Peyer's patch (tissue), 4 donors: ENCODE measurements at regions not wholly inside any gene's neighbourhood (a gene's known extent, or its start where the extent isn't known, plus 50 kb on each side); places are given as distances from the start of the nearest gene placed in this dataset.

Experiments
- DNase-seq, 3 donors: peaks; one replicate each; pipeline ENCODE4 v3.0.0-alpha.2; 2017 to 2019
- H3K27ac ChIP-seq, 4 donors: fragments of 200-600 bp; sonication (generic); one replicate each; pipeline ENCODE4 v1.5.1; 2016 to 2019
- H3K27me3 ChIP-seq, 2 donors: fragments of 200-600 bp; sonication (generic); one replicate each; pipeline ENCODE4 v1.5.1; 2019
- H3K36me3 ChIP-seq, 3 donors: fragments of 200-600 bp; sonication (generic); one replicate each; pipeline ENCODE4 v1.5.1; 2016 to 2019
- H3K4me1 ChIP-seq, 4 donors: fragments of 200-600 bp; sonication (generic); one replicate each; pipeline ENCODE4 v1.5.1; 2016 to 2019
- H3K4me3 ChIP-seq, 4 donors: fragments of 200-600 bp; sonication (generic); 1 replicate in 3 of 4; 2 replicates in 1 of 4; pipeline ENCODE4 v1.5.1; 2016 to 2019; ENCODE audit warnings: mild to moderate bottlenecking in 1 of 4
- H3K9me3 ChIP-seq, 4 donors: fragments of 200-600 bp; sonication (generic); one replicate each; pipeline ENCODE4 v1.5.1; 2016 to 2019; ENCODE audit warnings: mild to moderate bottlenecking in 1 of 4
- CTCF ChIP-seq, 6 experiments: fragments of 450-650 bp in 4 of 6; fragments of 200-600 bp in 2 of 6; sonication (generic) in 1 of 6; IDR thresholded peaks; one replicate each; pipeline ENCODE4 v1.5.1; 2017 to 2019; ENCODE audit warnings: antibody characterized with exemption in 6 of 6, mild to moderate bottlenecking in 3 of 6, moderate library complexity in 1 of 6
- POLR2A ChIP-seq, 2 donors: fragments of 450-650 bp; IDR thresholded peaks; one replicate each; pipeline ENCODE4 v1.5.1; 2017; ENCODE audit warnings: antibody characterized with exemption in 2 of 2, mild to moderate bottlenecking in 2 of 2, moderate library complexity in 2 of 2

- no peak for DNase-seq
- Histone ChIP-seq H3K27me3 (no peaks in the 10 kb centered on the region), H3K36me3 (no peaks in the 10 kb centered on the region), H3K4me3 (no peak overlapping the region), H3K4me1 (no peaks in the 10 kb centered on the region), H3K9me3 (no peaks in the 10 kb centered on the region), H3K27ac (no peak overlapping the region)
- TF ChIP-seq CTCF (IDR thresholded peaks at IDR 0.05) (no peak), POLR2A (IDR thresholded peaks at IDR 0.05) (no peak)
Observed at GRCh38 chr17:63124958-63125357, 158.9 kb downstream of the TANC2 start.

DNA sequence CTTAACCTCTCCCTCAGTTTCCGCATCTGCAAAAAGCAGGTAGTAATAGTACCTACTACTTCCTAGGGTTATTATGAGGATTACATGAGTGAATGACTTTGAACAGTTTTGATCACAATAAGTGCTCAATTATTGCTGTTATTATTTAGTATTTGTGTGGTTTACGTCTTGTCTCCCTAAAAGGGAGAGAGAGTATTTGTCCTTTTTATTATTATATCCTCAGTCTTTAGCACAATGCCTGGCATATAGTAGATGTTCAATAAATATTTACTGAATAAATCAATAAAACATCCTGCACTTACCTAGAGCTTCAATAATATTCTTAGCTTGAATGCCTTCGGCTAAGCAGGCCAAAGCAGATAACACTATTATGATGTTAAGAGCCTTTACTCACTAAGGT lies 160.0 kb downstream of the TANC2 start:
- H3K36me3 ChIP-seq: no peaks in the 10 kb centered on the region
- no peak for TF ChIP-seq POLR2A (IDR thresholded peaks at IDR 0.05)
- no peak for TF ChIP-seq CTCF (IDR thresholded peaks at IDR 0.05)
- no peak overlapping the region for H3K4me3 ChIP-seq
- no peaks in the 10 kb centered on the region for H3K4me1 ChIP-seq
- no peak overlapping the region for H3K27ac ChIP-seq
- no peaks in the 10 kb centered on the region for H3K9me3 ChIP-seq
- DNase-seq: no peak
- no peaks in the 10 kb centered on the region for H3K27me3 ChIP-seq

- no peak for DNase-seq
- Histone ChIP-seq H3K9me3 (no peaks in the 10 kb centered on the region), H3K27me3 (no peaks in the 10 kb centered on the region), H3K4me3 (no peak overlapping the region), H3K27ac (no peak overlapping the region), H3K36me3 (no peaks in the 10 kb centered on the region), H3K4me1 (no peaks in the 10 kb centered on the region)
- TF ChIP-seq POLR2A (IDR thresholded peaks at IDR 0.05) (no peak), CTCF (IDR thresholded peaks at IDR 0.05) (no peak)
Observed at GRCh38 chr17:63126607-63127006, 160.6 kb downstream of the TANC2 start.

DNA sequence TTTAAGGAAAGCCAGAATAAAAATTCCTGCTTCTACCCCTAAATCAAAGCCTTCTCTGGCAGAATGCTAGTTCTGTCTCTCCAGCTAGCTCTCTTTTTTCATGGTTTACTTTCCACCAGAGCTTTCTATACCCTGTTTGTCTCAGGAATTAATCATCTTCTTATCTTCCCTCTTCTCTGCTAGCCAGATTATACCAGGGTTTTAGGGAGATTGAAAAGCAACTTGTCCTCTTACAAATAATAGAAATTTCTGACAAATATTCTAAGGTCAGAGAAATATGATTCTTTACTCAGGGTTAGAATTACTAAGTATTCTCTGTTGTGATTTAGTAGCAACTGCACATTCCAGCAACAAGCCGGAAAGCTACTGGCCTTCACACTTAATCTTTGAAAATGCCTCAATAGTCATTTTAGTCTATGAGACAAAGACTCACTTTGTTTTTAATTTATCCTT lies 166.4 kb downstream of the TANC2 start:
- Histone ChIP-seq H3K4me1 (no peaks in the 10 kb centered on the region), H3K9me3 (no peaks in the 10 kb centered on the region), H3K27me3 (no peaks in the 10 kb centered on the region), H3K36me3 (no peaks in the 10 kb centered on the region), H3K4me3 (no peak overlapping the region), H3K27ac (no peak overlapping the region)
- TF ChIP-seq POLR2A (IDR thresholded peaks at IDR 0.05) (no peak), CTCF (IDR thresholded peaks at IDR 0.05) (no peak)
- no peak for DNase-seq

GRCh38 chr17:63133491-63133890 lies 167.5 kb downstream of the TANC2 start:
- TF ChIP-seq CTCF (IDR thresholded peaks at IDR 0.05) (no peak), POLR2A (IDR thresholded peaks at IDR 0.05) (no peak)
- H3K27ac ChIP-seq: no peak overlapping the region
- no peak overlapping the region for H3K4me3 ChIP-seq
- no peak for DNase-seq
- no peaks in the 10 kb centered on the region for H3K27me3 ChIP-seq
- no peaks in the 10 kb centered on the region for H3K36me3 ChIP-seq
- H3K9me3 ChIP-seq: no peaks in the 10 kb centered on the region
- H3K4me1 ChIP-seq: no peaks in the 10 kb centered on the region

DNA sequence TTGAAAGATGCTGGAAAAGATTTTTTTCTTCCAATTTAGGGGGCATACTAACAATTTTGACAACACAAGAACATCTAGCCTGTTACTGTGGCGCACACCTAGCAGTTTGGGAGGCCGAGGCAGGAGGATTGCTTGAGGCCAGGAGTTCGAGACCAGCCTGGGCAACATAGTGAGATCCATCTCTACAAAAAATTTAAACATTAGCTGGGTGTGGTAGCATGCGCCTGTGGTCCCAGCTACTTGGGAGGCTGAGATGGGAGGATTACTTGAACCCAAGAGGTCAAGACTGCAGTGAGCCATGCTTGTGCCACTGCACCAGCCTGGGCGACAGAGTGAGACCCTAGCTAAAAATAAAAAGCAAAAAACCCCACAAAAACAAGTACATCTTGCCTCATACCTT lies 168.8 kb downstream of the TANC2 start:
- Histone ChIP-seq H3K4me3 (no peak overlapping the region), H3K27me3 (no peaks in the 10 kb centered on the region), H3K36me3 (no peaks in the 10 kb centered on the region), H3K27ac (no peak overlapping the region), H3K9me3 (no peaks in the 10 kb centered on the region), H3K4me1 (no peaks in the 10 kb centered on the region)
- no peak for DNase-seq
- no peak for TF ChIP-seq POLR2A (IDR thresholded peaks at IDR 0.05)
- TF ChIP-seq CTCF (IDR thresholded peaks at IDR 0.05): no peak
